ENCODE measurements at regions not wholly inside any gene's neighbourhood (a gene's known extent, or its start where the extent isn't known, plus 50 kb on each side); places are given as distances from the start of the nearest gene placed in this dataset.

GRCh38 chr18:30499721-30500120 is 542.8 kb downstream of the DSC3 start:
- no peak for TF ChIP-seq ZNF572 (CRISPR knock-in tag; IDR thresholded peaks at IDR 0.05)
- no peak for TF ChIP-seq SUZ12 (IDR thresholded peaks at IDR 0.05; ENCODE audit: low read depth, low read length)
- TF ChIP-seq ZNF337 (CRISPR knock-in tag; IDR thresholded peaks at IDR 0.05; ENCODE audit: borderline replicate concordance, low read depth): no peak
- TF ChIP-seq ARNT (IDR thresholded peaks at IDR 0.05): no peak
- TF ChIP-seq FOSL2 (CRISPR knock-in tag; IDR thresholded peaks at IDR 0.05): no peak
- TF ChIP-seq CTCF (CRISPR knock-in tag; IDR thresholded peaks at IDR 0.05): no peak
- TF ChIP-seq, protein P1, sequence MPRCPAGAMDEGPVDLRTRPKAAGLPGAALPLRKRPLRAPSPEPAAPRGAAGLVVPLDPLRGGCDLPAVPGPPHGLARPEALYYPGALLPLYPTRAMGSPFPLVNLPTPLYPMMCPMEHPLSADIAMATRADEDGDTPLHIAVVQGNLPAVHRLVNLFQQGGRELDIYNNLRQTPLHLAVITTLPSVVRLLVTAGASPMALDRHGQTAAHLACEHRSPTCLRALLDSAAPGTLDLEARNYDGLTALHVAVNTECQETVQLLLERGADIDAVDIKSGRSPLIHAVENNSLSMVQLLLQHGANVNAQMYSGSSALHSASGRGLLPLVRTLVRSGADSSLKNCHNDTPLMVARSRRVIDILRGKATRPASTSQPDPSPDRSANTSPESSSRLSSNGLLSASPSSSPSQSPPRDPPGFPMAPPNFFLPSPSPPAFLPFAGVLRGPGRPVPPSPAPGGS (CRISPR knock-in tag; IDR thresholded peaks at IDR 0.05): no peak
- TF ChIP-seq ZC3H4 (CRISPR knock-in tag; IDR thresholded peaks at IDR 0.05; ENCODE audit: borderline replicate concordance): no peak
- no peak for TF ChIP-seq SIN3A (IDR thresholded peaks at IDR 0.05; ENCODE audit: borderline replicate concordance, low read depth, low read length)
- TF ChIP-seq EZH2 (conservative IDR thresholded peaks at IDR 0.05; ENCODE audit: low read depth, low read length): no peak
